Ovary (tissue), 7 donors: ENCODE measurements at regions not wholly inside any gene's neighbourhood (a gene's known extent, or its start where the extent isn't known, plus 50 kb on each side); places are given as distances from the start of the nearest gene placed in this dataset.

Experiments used
- DNase-seq, 5 donors: peaks; one replicate each; pipeline ENCODE4 v3.0.0-alpha.2; 2019 to 2020
- H3K27ac ChIP-seq, 2 donors: fragments of 200-600 bp; one replicate each; pipeline versions ENCODE4 v1.5.1 to v1.8.0; 2019 to 2022
- H3K27me3 ChIP-seq: fragments of 200-600 bp; one replicate; pipeline ENCODE4 v1.8.0; 2022
- H3K36me3 ChIP-seq: fragments of 200-600 bp; sonication (generic); one replicate; pipeline ENCODE4 v1.5.1; 2019
- H3K4me1 ChIP-seq: one replicate; pipeline ENCODE4 v1.8.1; 2013; ENCODE audit warnings: mild to moderate bottlenecking, moderate library complexity; ENCODE audit not compliant: insufficient read depth
- H3K4me3 ChIP-seq: fragments of 200-600 bp; sonication (generic); one replicate; pipeline ENCODE4 v1.5.1; 2017
- H3K9me3 ChIP-seq, 2 donors: fragments of 200-600 bp in 1 of 2; sonication (generic) in 1 of 2; one replicate each; pipeline versions ENCODE4 v1.5.1 to v1.8.1; 2013 to 2019; ENCODE audit warnings: mild to moderate bottlenecking in 1 of 2, moderate library complexity in 1 of 2
- CTCF ChIP-seq, 3 donors: fragments of 450-650 bp in 2 of 3; fragments of 200-600 bp in 1 of 3; IDR thresholded peaks; one replicate each; pipeline versions ENCODE4 v1.5.1 to v1.8.0; 2016 to 2022; ENCODE audit warnings: antibody characterized with exemption in 3 of 3, mild to moderate bottlenecking in 1 of 3
- EP300 ChIP-seq: sonication (generic); formaldehyde crosslinking; IDR thresholded peaks from one replicate; pipeline ENCODE4 v1.6.1; 2017; ENCODE audit warnings: antibody characterized with exemption
- POLR2A ChIP-seq: fragments of 450-650 bp; IDR thresholded peaks from one replicate; pipeline ENCODE4 v1.6.1; 2017; ENCODE audit warnings: antibody characterized with exemption, mild to moderate bottlenecking, moderate library complexity
- WGBS, 3 donors: extraction: QIAGEN DNeasy Blood & Tissue Kit in 1 of 3; methylation state at CpG; one replicate each; pipeline versions ENCODE4 v1.1.5 to v1.1.7; 2013 to 2017; 5-methylcytosine and 5-hydroxymethylcytosine counted together
- intact Hi-C, 4 donors: fragments of 100-400 bp; cut with DNase I; formaldehyde crosslinking; loops; one replicate each; pipeline versions ENCODE4 v1.11.0 to v1.15.1; 2022 to 2023
- donor health status: DM: no; HTN: no; CAD: no; lungs with moderate emphysema.
- donor health status: DM: no; HTN: no; CAD: no.
- donor health status: Bipolar disorder and iron deficiency.
- donor health status: DM: no; HTN: no; CAD: no.
- donor health status: DM: yes; HTN: yes; CAD: no.

DNA sequence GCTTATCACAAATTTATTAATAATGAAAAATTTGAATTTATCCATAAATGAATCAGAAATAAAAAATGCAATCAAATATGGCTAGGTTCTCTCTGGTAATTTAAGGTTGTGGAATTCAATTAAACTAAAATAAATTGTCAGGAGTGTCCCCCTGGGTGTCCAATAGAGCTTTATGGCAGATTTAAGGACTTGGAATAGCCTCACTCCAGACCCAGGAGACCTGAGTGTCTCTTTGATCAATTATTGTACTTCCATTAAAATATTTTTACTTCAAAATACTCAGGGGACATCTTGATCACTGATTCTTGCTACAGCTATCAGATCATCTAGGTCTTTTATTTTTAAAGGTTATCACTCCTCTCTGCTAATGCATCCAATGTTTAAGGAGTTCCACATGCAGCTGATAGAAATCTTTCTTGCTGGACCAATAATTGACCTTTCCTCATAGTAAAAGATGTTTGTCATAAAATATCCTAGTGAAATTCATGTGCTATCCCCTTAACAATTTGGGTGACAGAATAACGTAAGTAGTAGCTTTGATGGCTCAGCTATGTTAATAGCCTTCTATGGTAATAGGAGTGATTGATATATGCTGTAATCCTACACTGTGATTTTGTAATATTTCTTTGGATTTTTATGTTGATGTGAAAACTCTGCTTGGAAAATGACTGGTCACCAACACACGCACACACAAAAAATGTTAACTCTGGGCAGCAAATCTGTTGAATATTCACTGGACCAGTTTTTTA is 395.3 kb downstream of the NYAP2 start:
- no peak for TF ChIP-seq CTCF (IDR thresholded peaks at IDR 0.05)
- no peak for TF ChIP-seq EP300
- no peak for TF ChIP-seq POLR2A
- Histone ChIP-seq H3K36me3 (no peaks in the 10 kb centered on the region), H3K4me3 (no peak overlapping the region), H3K27ac (no peak overlapping the region), H3K4me1 (no peaks in the 10 kb centered on the region), H3K9me3 (no peaks in the 10 kb centered on the region), H3K27me3 (no peaks in the 10 kb centered on the region)
- DNase-seq: no peak
- intact Hi-C loops: no loop called here
- WGBS, 3 donors: 92 to 96% (median 96%) methylated on average over 2 of the region's 2 CpGs

GRCh38 chr2:225793736-225794550 is 394.4 kb downstream of the NYAP2 start:
- Histone ChIP-seq H3K4me3 (no peak overlapping the region), H3K36me3 (no peaks in the 10 kb centered on the region), H3K9me3 (no peaks in the 10 kb centered on the region), H3K27me3 (no peaks in the 10 kb centered on the region), H3K4me1 (no peaks in the 10 kb centered on the region), H3K27ac (no peak overlapping the region)
- DNase-seq: no peak
- intact Hi-C loops: no loop called here
- 45 to 51% (median 50%) methylated on average over 2 of the region's 2 CpGs for WGBS, 3 donors
- TF ChIP-seq EP300 (no peak), CTCF (IDR thresholded peaks at IDR 0.05) (no peak), POLR2A (no peak)

- no peak for DNase-seq
- H3K36me3 ChIP-seq: no peaks in the 10 kb centered on the region
- intact Hi-C loops: no loop called here
- H3K27me3 ChIP-seq: no peaks in the 10 kb centered on the region
- WGBS, 3 donors: 60 to 83% (median 79%) methylated on average over 5 of the region's 5 CpGs
- H3K4me3 ChIP-seq: no peak overlapping the region
- no peaks in the 10 kb centered on the region for H3K9me3 ChIP-seq
- no peak overlapping the region for H3K27ac ChIP-seq
- no peaks in the 10 kb centered on the region for H3K4me1 ChIP-seq
- TF ChIP-seq CTCF (IDR thresholded peaks at IDR 0.05): no peak
- TF ChIP-seq EP300: no peak
- TF ChIP-seq POLR2A: no peak
Observed at GRCh38 chr2:225788571-225789094, 389.1 kb downstream of the NYAP2 start.

DNA sequence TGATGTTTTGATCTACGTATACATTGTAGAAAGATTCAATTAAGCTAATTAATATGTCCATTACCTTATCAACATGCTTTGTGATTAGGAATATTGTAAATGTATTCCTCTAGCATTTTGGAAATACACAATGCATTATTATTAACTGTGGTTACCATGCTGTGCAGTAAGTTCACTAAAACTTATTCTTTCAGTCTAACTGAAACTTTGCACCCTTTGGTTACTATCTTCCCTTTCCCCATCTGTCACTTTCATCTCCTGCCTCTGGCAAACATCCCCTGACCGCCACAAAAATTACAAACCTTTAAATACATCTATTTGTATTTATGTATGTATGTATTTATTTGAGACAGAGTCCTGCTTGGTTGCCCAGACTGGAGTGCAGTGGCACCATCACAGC is 388.0 kb downstream of the NYAP2 start:
- TF ChIP-seq EP300 (no peak), CTCF (IDR thresholded peaks at IDR 0.05) (no peak), POLR2A (no peak)
- no peak for DNase-seq
- 94 to 97% (median 95%) methylated on average over 2 of the region's 2 CpGs for WGBS, 3 donors
- intact Hi-C loops: no loop called here
- Histone ChIP-seq H3K9me3 (no peaks in the 10 kb centered on the region), H3K27ac (no peak overlapping the region), H3K36me3 (no peaks in the 10 kb centered on the region), H3K4me1 (no peaks in the 10 kb centered on the region), H3K27me3 (no peaks in the 10 kb centered on the region), H3K4me3 (no peak overlapping the region)
